HCT116 (cell line): ENCODE measurements at regions not wholly inside any gene's neighbourhood (a gene's known extent, or its start where the extent isn't known, plus 50 kb on each side); places are given as distances from the start of the nearest gene placed in this dataset.

Experiments used
- ATAC-seq: fragments of 200-7000 bp; cut with Tn5 transposase; 2 replicates; pipeline ENCODE4 v1.9.1; 2020; ENCODE audit warnings: mild to moderate bottlenecking, moderate library complexity
- BruUV-seq: library from RNA; stranded (reverse); fragments of 400-500 nt; replicated peaks from 2 replicates; lab custom pipeline; 2021; lab: Mats Ljungman, UMichigan
- CTCF ChIA-PET: fragments of 300-600 bp; sonication (Branson Sonifier 250); formaldehyde crosslinking; loops from one replicate; lab custom pipeline; 2021; ENCODE audit warnings: antibody characterized with exemption; lab: Charles Lee
- POLR2A ChIA-PET: fragments of 300-600, 350-600 bp; sonication (Branson Sonifier 250); formaldehyde crosslinking; loops from one replicate; lab custom pipeline; 2021; ENCODE audit warnings: antibody characterized with exemption; lab: Charles Lee
- RAD21 ChIA-PET, 2 experiments: fragments of 300-600 bp; sonication (Branson Sonifier 250); formaldehyde crosslinking; loops; one replicate each; lab custom pipeline; 2023; ENCODE audit warnings: low total read pairs in 2 of 2; ENCODE audit not compliant: uncharacterized antibody in 2 of 2, unreplicated experiment in 2 of 2, low non-redundant PET in 1 of 2; lab: Charles Lee
- DNase-seq: peaks from one replicate; pipeline ENCODE4 v3.0.0-alpha.2; 2010; ENCODE audit warnings: low read depth, low spot score
- H2AFZ ChIP-seq: fragments of 200-600 bp; shearing (Covaris generic), sonication (generic); 2 replicates; pipeline ENCODE4 v1.6.1; 2017; ENCODE audit warnings: low read depth, mixed run types, mixed read lengths, antibody characterized with exemption, low read length; ENCODE audit not compliant: poor library complexity, severe bottlenecking
- H3K27ac ChIP-seq: 2 replicates; pipeline ENCODE4 v1.5.1; 2012; ENCODE audit warnings: low read depth, low read length
- H3K27me3 ChIP-seq: fragments of 200-600 bp; sonication (generic); 2 replicates; pipeline ENCODE4 v1.6.1; 2016; ENCODE audit warnings: mixed run types, low read length, mixed read lengths; ENCODE audit not compliant: insufficient read depth
- H3K36me3 ChIP-seq, 2 experiments: fragments of 200-500 bp in 1 of 2; fragments of 200-600 bp in 1 of 2; sonication (Bioruptor generic) in 1 of 2; sonication (generic) in 1 of 2; 2 replicates each; pipeline versions ENCODE4 v1.5.1 to v1.6.1; 2014 to 2016; ENCODE audit warnings: low read length in 2 of 2, inconsistent platforms in 1 of 2, mixed read lengths in 1 of 2, mixed run types in 1 of 2; ENCODE audit not compliant: insufficient read depth in 2 of 2, control insufficient read depth in 1 of 2
- H3K4me1 ChIP-seq, 2 experiments: fragments of 200-600 bp in 1 of 2; sonication (generic) in 1 of 2; 2 replicates each; pipeline versions ENCODE4 v1.5.1 to v1.6.1; 2012 to 2017; ENCODE audit warnings: low read length in 2 of 2, inconsistent platforms in 1 of 2, mild to moderate bottlenecking in 1 of 2, mixed read lengths in 1 of 2, mixed run types in 1 of 2, moderate library complexity in 1 of 2; ENCODE audit not compliant: insufficient read depth in 2 of 2, control insufficient read depth in 1 of 2
- H3K4me2 ChIP-seq: fragments of 200-600 bp; sonication (generic); 2 replicates; pipeline ENCODE4 v1.6.1; 2017; ENCODE audit warnings: mixed run types, low read length, mixed read lengths
- H3K4me3 ChIP-seq, 2 experiments: fragments of 200-600 bp in 1 of 2; sonication (generic) in 1 of 2; replicated peaks in 1 of 2; 2 replicates each; pipeline ENCODE4 v1.5.1; 2011 to 2016; ENCODE audit warnings: low read length in 2 of 2, control low read depth in 1 of 2, low read depth in 1 of 2, mild to moderate bottlenecking in 1 of 2, mixed read lengths in 1 of 2, mixed run types in 1 of 2
- H3K79me2 ChIP-seq: fragments of 200-600 bp; sonication (generic); 2 replicates; pipeline ENCODE4 v1.6.1; 2017; ENCODE audit warnings: mild to moderate bottlenecking, mixed run types, low read length, moderate library complexity, mixed read lengths; ENCODE audit not compliant: insufficient read depth
- H3K9ac ChIP-seq: fragments of 200-600 bp; sonication (generic); 2 replicates; pipeline ENCODE4 v1.6.1; 2016; ENCODE audit warnings: low read length, mixed read lengths
- H3K9me2 ChIP-seq: fragments of 200-600 bp; sonication (generic), shearing (Covaris generic); 2 replicates; pipeline ENCODE4 v1.6.1; 2017; ENCODE audit warnings: mixed run types, mild to moderate bottlenecking, moderate library complexity; ENCODE audit not compliant: insufficient read depth
- H3K9me3 ChIP-seq, 2 experiments: fragments of 200-500 bp in 1 of 2; fragments of 200-600 bp in 1 of 2; sonication (Bioruptor generic) in 1 of 2; sonication (generic) in 1 of 2; 2 replicates each; pipeline ENCODE4 v1.6.1; 2014 to 2017; ENCODE audit warnings: low read length in 2 of 2, mixed read lengths in 2 of 2, inconsistent platforms in 1 of 2, low read depth in 1 of 2, mild to moderate bottlenecking in 1 of 2, mixed run types in 1 of 2, moderate library complexity in 1 of 2; ENCODE audit not compliant: control insufficient read depth in 1 of 2, insufficient read depth in 1 of 2
- H4K20me1 ChIP-seq: fragments of 200-600 bp; sonication (generic), shearing (Covaris generic); 2 replicates; pipeline ENCODE4 v1.6.1; 2017; ENCODE audit warnings: mixed run types, mild to moderate bottlenecking, moderate library complexity; ENCODE audit not compliant: insufficient read depth
- CEBPB ChIP-seq: IDR thresholded peaks from 2 replicates; pipeline ENCODE4 v1.6.1; 2012; ENCODE audit warnings: low read depth
- EGR1 ChIP-seq: IDR thresholded peaks from 2 replicates; pipeline ENCODE4 v1.6.1; 2012; ENCODE audit warnings: low read depth
- ELF1 ChIP-seq: IDR thresholded peaks from 2 replicates; pipeline ENCODE4 v1.6.1; 2012; ENCODE audit warnings: low read depth, borderline replicate concordance
- EZH2 ChIP-seq: fragments of 200-600 bp; sonication (generic); IDR thresholded peaks from 2 replicates; pipeline ENCODE4 v1.6.1; 2017; ENCODE audit warnings: antibody characterized with exemption, mixed run types
- EZH2phosphoT487 ChIP-seq: fragments of 200-600 bp; IDR thresholded peaks from 2 replicates; pipeline ENCODE4 v1.6.1; 2018; ENCODE audit warnings: antibody characterized with exemption, borderline replicate concordance
- RAD21 ChIP-seq: IDR thresholded peaks from 2 replicates; pipeline ENCODE4 v1.6.1; 2012; ENCODE audit warnings: low read depth, mild to moderate bottlenecking
- TCF7L2 ChIP-seq: IDR thresholded peaks from 2 replicates; pipeline ENCODE4 v1.7.0; 2011; ENCODE audit warnings: borderline replicate concordance, inconsistent platforms; ENCODE audit not compliant: insufficient read depth, insufficient read length; ENCODE audit errors: extremely low read depth
- ZFX ChIP-seq: fragments of 450-650 bp; IDR thresholded peaks from 2 replicates; pipeline ENCODE4 v1.6.1; 2017
- intact Hi-C: fragments of 100-400 bp; cut with micrococcal nuclease; formaldehyde crosslinking; loops from 2 replicates; pipeline ENCODE4 v1.10.0; 2022
- TF ChIP-seq, protein P1 (sequence below): IDR thresholded peaks from 2 replicates; pipeline ENCODE4 v1.6.1; 2012

DNA sequence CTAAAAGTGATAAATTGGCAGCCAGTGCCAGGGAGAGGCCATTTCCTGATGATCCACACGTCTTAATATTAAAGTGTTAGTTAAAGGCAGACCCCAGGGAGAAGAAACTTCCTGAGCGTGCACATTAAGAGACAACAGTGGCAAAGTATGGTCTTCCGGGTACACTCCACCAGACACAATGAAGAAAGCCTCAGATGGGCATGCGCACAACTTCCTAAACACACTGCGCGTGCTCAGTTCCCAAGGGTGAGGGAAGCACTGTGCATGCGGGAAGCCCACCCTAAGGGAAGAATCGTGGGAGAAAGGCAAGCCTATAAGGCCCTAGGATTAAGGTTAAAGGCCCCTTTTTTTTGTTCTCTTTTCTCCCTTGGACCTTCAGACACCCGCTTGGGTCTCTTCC lies 140.7 kb upstream of the CDKN3 start:
- no peak overlapping the region for H3K4me2 ChIP-seq
- intact Hi-C loops: no loop called here
- H2AFZ ChIP-seq: no peak overlapping the region
- no peak overlapping the region for H3K4me3 ChIP-seq
- ChIA-PET POLR2A (no interaction called here), CTCF (no interaction called here), RAD21 (no interaction called here)
- ATAC-seq (no peak), DNase-seq (no peak)
- H3K36me3 ChIP-seq: no peaks in the 10 kb centered on the region
- H3K9me3 ChIP-seq: no peaks in the 10 kb centered on the region
- H3K27me3 ChIP-seq: no peaks in the 10 kb centered on the region
- peaks cover 33 to 50% of the 10 kb centered on the region in 2 experiments for H3K4me1 ChIP-seq
- TF ChIP-seq EZH2phosphoT487 (no peak), ZFX (no peak), CEBPB (no peak)
- TF ChIP-seq, protein P1, sequence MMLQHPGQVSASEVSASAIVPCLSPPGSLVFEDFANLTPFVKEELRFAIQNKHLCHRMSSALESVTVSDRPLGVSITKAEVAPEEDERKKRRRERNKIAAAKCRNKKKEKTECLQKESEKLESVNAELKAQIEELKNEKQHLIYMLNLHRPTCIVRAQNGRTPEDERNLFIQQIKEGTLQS: no peak
- no peak overlapping the region for H3K9ac ChIP-seq
- no TSS peak for BruUV-seq
- H3K27ac ChIP-seq: no peak overlapping the region
- no peaks in the 10 kb centered on the region for H3K79me2 ChIP-seq
- no peaks in the 10 kb centered on the region for H4K20me1 ChIP-seq
- H3K9me2 ChIP-seq: no peaks in the 10 kb centered on the region

DNA sequence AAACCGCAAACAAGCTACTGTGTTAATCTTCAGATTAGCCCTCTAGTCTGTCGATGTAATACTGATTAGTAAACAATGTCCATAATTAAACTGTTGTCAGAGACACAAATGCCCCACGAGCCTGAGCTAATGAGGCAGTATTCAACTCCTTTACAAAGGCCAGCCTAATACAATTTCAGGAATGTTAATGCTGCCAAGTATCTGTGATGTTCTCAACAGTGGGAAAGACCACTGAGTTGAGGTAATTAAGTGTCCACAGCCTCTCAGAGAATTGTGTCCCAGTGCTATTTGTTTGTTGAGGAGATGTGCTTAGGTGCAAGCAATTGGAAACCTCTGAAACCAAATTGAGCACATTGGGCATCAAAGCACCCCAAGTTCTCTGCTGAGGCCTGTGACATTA lies 139.4 kb upstream of the CDKN3 start:
- no peaks in the 10 kb centered on the region for H4K20me1 ChIP-seq
- DNase-seq (no peak), ATAC-seq (no peak)
- no peaks in the 10 kb centered on the region for H3K79me2 ChIP-seq
- no peaks in the 10 kb centered on the region for H3K36me3 ChIP-seq
- intact Hi-C loops: no loop called here
- no peaks in the 10 kb centered on the region for H3K27me3 ChIP-seq
- ChIA-PET POLR2A (no interaction called here), RAD21 (no interaction called here), CTCF (no interaction called here)
- no peaks in the 10 kb centered on the region for H3K9me3 ChIP-seq
- H3K9ac ChIP-seq: no peak overlapping the region
- H3K4me2 ChIP-seq: no peak overlapping the region
- H2AFZ ChIP-seq: peak overlapping the region; percentile 41
- peaks cover 24 to 37% of the 10 kb centered on the region in 2 experiments for H3K4me1 ChIP-seq
- H3K4me3 ChIP-seq: no peak overlapping the region
- H3K27ac ChIP-seq: peak overlapping the region; percentile 17; the same call in 1 of the 2 replicates
- no peaks in the 10 kb centered on the region for H3K9me2 ChIP-seq
- BruUV-seq: no TSS peak
- TF ChIP-seq ELF1 (no peak), TCF7L2 (no peak), ZFX (no peak), EGR1 (no peak), EZH2 (no peak), RAD21 (no peak)
